8988T (cell line): ENCODE measurements at regions not wholly inside any gene's neighbourhood (a gene's known extent, or its start where the extent isn't known, plus 50 kb on each side); places are given as distances from the start of the nearest gene placed in this dataset.

Source experiments
- DNase-seq: peaks from one replicate; pipeline ENCODE4 v3.0.0; 2011

- DNase-seq: no peak
These were observed 93.9 kb downstream of the TTC32 start for GRCh38 chr2:19807866-19808265.

GRCh38 chr2:19807346-19807745 lies 94.4 kb downstream of the TTC32 start:
- DNase-seq: no peak

DNA sequence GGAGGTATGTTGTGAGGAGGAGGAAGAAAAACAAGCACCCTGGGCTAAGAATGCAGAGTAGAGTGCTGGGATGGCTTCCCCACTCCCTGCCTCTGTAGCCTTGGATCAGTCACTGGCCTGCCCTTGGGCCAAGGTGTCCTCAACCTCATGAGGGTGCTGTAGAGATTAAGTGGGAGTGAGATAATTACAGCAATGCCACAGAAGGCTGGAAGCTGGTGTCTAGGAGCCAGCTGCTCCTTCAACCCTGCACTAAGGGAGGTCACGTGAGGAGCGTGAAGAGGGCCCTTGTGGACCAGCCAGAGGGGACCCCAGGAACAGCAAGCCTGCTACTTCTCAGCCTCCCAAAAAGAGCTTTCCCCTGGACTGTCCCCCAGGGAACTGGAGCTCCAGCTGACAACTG lies 95.2 kb downstream of the TTC32 start:
- no peak for DNase-seq

- no peak for DNase-seq
These were observed 95.7 kb downstream of the TTC32 start for GRCh38 chr2:19806131-19806530.

GRCh38 chr2:19805266-19805665 lies 96.5 kb downstream of the TTC32 start:
- DNase-seq: no peak

DNA sequence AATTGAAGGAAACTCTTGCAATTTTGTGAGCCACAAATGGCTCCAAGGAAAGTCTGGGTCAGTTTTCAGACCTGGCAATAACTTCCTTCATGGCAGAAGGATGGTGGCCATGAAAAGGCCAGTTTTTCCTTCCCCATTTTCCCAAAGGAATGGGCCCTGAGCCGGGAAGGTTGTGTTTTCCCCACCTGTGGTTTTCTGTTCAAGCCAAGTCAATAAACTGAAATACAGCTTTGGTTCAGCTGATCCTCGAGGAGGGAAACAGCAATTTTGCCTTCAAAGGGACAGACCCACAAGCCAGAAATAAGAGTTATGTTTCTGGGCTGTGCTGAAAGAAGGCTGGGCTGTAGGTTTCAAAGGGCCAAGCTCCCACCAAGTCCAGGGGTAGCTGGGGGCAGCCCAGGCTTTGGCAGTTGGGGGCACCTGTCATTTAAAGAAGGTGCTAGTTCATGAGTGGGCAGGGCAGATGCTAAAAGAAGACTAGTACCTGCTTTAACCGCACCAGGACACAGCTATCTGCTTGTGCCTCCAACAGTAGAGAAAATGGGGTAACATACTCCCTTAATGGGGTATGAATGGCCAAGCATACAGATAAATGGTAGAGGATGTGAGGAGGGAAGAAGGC lies 97.0 kb downstream of the TTC32 start:
- DNase-seq: no peak

GRCh38 chr2:19802086-19802841 lies 99.5 kb downstream of the TTC32 start:
- DNase-seq: no peak

- peak; percentile 80 for DNase-seq
These were observed 100.3 kb downstream of the TTC32 start for GRCh38 chr2:19801367-19802080.

GRCh38 chr2:19800796-19801195 lies 101.0 kb downstream of the TTC32 start:
- DNase-seq: no peak

DNA sequence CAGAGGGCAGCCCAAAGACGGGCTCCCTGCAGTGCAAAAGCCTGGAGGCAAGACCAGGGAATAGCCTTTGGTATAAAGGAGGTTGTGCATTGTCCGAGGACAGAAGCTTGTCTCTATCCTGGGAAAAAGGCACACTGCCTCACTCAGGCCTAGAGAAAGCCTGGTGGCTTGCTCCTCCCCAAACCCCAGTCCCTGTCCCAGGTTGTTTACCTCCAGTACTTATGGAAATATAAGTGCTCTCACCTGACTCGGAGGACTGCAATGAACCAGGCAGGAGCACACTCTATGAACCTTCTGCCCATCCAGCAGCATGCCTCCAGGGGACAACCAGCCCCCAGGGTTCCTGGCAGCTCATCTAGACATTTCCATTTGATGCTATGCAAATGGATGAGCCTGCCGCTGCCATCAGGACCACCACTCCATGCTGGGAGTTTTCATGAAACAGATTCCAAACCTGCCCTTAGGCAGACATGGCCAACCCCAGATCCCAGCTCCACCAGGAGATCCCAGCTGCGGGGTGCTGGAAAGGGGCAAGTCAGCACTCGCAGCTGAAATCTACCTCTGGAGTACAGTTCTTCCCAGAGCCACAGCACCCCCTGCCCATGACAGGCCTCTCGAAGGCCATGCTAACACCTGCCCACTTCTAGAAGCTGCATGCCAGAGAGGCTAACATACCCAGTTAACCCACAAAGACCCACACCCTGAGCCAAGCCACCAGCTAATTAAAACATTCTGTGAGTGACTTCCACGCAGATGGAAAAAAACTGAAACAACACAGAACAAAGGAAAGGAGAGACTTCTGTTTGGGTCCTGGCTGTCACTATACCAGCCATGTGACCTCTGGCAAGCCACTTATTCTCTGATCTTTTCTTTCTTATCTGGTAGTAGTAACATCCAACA lies 101.7 kb downstream of the TTC32 start:
- no peak for DNase-seq

- DNase-seq: no peak
These were observed 103.9 kb downstream of the TTC32 start for GRCh38 chr2:19797871-19798270.

DNA sequence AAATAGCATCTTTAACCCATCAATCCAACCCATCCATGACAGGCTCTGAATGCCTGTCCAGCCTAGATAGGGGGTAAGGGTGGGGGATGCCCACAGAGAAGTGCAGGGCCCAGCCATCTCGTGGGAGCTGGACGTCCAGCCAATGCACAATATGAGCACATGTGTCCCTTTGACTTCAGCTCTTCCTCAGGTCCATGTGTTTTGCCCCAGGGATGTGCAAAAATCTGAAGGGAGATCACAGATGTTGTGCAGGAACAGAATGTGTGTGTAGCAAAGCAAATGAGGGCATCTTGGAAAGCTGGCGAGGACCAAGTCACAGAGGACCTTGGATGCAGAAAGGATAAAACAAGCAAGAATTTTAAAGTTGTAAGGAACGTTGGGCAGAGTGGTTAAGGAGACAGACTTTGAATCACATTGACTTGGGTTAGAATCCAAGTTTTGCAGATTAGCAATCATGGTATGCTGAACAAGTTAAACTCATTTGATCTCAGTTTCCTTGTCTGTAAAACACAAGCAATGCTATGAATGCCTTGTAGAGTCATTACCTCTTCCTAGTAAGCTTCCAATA lies 104.5 kb downstream of the TTC32 start:
- DNase-seq: no peak

DNA sequence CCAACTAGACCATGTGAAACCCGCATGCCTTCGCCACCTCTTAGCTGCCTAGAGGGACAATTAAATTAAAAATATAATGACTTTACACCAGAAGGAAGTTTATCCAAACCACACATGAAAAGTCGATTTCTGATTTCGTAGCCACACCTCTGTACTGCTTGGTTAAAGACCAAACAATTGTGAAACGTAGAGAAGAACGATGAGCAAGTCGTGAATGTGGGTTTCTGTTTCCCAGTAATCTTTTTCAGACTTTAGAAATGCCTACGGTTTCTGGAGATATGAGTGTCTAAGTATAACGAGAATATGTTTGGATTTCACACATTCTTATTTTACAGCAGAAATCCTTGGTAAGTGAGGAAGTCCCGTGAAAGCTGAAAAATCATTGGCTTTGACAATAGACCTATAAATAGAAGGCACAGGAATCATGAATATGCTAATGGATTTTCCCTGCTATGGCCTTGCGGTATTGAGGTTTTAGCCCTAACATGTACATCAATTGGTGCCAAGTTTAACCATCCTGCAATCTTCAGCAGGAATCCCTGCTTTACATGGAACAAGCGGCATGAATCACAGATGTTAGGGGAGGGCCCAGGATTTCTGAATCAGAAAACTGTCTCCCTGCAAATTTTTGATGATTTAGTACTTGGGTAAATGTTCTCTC lies 105.6 kb downstream of the TTC32 start:
- no peak for DNase-seq

DNA sequence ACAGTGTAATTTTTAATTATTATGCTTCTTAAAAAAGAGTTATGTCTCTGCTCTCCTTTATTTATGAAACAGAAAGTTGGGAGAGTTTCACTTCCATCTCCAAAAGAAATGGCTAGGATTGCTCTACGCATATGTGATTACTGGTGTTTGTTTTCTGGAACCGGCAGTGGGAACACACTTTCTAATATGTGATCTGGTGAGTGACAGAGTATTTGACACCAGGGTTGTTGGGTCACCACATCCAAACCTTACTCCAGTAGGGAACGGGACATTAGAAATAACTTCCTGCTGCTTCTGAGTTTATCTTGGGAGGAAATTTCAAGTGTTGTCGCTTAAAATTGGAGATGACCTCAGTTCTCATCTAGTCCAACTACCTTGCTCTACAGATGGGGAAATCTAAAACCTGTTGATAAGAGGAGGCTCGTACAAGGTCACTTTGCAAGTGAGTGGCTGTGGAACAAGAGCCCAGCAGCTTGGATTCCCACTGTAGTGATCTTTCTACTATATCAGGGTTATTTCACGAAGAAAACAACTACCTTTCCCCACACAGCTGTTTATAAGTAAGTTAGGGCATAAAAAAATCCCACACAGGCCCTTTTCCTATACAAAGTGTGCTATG lies 108.5 kb downstream of the TTC32 start:
- no peak for DNase-seq

- DNase-seq: no peak
These were observed 111.5 kb downstream of the TTC32 start for GRCh38 chr2:19790291-19790690.

DNA sequence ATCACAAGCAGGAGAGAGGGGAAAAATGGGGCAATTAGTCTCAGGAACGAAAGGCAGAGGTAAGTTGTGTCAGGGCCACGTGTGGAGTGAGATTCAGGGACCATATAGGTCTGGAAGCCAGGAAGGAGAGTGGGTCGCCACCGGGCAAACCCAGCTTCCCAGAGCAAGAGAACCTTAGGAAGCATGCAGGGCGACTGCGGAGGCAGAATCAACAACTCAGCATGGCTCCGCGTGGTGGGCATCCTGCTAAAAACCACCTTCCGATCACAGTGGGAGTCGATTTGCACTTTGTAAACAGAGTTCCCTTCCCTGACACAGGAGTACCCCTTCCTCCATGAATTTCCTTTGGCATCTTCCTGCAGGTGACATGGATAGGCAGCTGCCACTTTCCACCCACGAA lies 114.6 kb downstream of the TTC32 start:
- no peak for DNase-seq

DNA sequence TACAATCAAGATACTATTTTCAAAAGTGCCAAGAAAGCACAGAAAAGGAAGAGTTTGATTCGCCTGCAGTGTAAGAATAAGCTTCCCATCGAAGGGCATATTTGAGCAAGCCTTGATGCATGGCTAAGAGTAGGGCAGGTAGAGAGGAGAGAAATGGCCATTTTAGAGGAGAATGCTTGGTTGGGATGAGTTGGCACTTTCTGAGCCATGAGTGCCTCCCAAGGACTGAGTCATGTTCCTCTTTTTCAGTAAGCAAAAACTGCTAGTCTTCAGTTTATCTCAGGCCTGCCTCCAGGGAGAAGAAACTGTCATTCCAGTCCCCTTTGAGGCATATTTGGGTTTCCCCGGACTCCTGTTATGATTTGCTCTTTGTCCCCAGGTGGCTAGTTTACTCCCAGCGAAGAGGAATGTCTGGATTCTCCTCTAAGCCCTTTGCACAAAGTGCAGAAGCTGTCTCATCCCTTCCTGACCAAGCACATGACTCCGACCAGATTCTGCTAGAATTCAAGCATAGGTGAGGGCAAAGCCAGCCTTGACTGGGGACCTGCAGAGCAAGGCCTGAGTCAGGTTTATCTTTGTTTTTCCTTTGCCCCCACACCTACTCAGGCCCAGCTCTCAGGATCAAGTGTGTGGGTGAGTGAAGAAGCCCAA lies 115.2 kb downstream of the TTC32 start:
- no peak for DNase-seq

DNA sequence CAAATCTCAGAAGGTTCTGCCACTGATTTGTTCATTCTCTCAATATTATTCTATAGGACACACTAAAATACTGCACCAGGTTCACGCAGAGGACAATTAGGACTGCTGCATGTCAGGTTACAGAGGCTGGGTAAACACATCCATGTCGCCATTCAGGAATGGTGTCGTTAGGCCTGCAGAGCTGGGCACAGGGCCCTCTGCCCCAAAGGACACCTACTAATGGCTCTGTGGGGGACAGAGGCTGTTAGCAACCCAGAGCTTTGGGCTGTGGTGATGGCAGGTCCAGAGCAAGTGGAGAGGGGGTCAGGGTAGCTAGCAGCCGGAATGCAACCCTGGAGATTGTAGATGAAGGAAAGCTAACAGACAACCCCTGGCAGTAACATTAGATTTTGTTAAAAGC lies 115.9 kb downstream of the TTC32 start:
- DNase-seq: no peak

DNA sequence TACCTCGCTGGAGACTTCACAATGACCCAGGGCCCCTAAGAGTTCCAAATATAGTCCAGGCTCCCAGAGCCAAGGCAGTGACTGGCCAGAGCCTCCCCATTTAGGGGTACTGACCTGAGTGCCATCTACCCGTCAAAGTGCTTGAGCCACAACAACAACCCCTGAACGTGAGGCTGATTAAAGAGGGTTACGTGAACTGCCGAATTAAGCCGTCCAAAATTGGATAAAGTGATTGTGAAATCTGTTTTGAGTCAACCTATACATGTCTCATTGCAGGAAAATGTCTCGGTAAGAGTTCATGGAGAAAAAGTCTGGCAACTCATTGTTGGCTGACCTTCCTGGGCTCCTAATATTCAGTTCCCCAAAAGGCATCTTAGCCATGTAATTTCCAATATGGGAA lies 116.3 kb downstream of the TTC32 start:
- DNase-seq: no peak

DNA sequence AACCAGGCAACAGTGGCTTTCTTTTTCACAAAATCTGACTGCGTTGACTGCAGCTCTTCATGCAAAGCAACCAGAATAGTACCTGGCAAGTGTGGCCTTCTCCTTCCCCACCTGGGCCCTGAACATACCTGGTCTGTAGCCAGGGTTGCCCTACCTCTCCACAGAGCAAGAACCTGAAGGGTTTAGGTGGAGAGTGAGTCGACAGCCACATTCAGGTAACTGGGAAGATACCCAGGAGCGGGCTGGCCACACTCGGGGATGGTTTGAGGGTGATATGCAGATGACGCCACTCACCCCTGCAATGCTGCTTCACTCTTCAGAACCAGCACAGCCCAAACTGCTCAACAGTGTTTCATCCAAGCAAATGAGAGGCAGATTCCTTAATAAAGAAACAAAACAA lies 117.3 kb downstream of the TTC32 start:
- no peak for DNase-seq

DNA sequence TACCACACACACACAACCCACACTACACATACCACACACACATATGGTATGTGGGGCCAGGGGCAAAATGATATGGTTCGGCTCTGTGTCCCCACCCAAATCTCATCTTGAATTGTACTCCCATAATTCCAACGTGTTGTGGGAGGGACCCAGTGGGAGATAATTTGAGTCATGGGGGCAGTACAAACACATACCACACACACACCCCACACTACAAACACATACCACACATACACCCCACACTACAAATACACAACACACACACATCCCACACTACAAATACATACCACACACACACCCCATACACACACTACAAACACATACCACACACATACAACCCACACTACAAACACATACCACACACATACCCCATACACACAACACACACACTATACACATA lies 117.8 kb downstream of the TTC32 start:
- no peak for DNase-seq
